WI38 (cell line): ENCODE measurements at regions not wholly inside any gene's neighbourhood (a gene's known extent, or its start where the extent isn't known, plus 50 kb on each side); places are given as distances from the start of the nearest gene placed in this dataset.
"Not testable (repeated sequence)": the region's sequence is repeated elsewhere in the genome, so short reads cannot be mapped to it uniquely, and the experiment has no call there.

Experiments used
- H3K4me3 ChIP-seq: 2 replicates; pipeline ENCODE4 v1.5.1; 2011; ENCODE audit warnings: low read depth, mild to moderate bottlenecking, control low read depth, low read length
- CTCF ChIP-seq: IDR thresholded peaks from 2 replicates; pipeline ENCODE4 v1.5.1; 2012; ENCODE audit warnings: low read depth, mild to moderate bottlenecking, control low read depth, low read length

- no peak overlapping the region for H3K4me3 ChIP-seq
- TF ChIP-seq CTCF, result no peak
Observed at GRCh38 chr3:23720885-23721284, 84.9 kb upstream of the UBE2E1 start.

DNA sequence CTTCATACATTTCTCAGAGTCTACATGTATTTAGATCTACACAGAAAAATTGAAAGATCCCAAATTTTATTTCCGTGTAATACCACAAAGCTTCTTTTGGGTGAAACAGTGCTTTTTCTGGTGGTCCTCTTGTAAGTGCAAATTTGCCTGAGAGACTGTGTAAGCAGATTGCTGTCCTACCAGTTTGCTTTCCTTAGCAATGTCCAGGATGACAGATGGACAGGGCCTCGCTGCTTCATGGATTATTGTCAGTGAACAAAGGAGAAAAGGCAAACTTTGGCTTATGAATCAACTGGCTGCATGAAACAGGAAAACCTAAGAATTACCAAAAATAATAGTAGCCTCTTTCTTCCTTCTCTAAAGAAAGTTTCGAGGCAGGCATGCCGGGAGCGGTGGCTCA, 82.6 kb upstream of the UBE2E1 start:
- TF ChIP-seq CTCF, result no peak
- H3K4me3 ChIP-seq, result no peak overlapping the region

DNA sequence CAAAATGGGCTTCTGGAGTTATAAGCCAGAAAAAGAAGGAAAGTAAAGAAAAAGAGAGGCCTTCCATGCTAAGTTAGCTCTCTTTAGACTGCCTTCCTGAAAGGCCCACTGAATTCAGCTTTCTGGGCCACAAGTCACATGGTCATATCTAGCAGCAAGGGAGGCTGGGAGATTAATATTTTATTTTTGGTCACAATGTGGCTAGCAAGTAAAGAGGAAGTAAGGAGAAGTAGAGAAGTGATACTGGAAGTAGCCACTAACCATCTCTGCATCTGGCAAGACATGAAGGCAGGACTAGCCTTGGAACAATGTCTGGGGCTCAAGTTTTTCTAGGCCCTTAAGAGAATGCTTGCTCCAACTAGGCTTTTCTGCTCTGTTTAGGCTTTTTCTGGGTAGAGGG, 81.8 kb upstream of the UBE2E1 start:
- no peak for TF ChIP-seq CTCF
- no peak overlapping the region for H3K4me3 ChIP-seq

DNA sequence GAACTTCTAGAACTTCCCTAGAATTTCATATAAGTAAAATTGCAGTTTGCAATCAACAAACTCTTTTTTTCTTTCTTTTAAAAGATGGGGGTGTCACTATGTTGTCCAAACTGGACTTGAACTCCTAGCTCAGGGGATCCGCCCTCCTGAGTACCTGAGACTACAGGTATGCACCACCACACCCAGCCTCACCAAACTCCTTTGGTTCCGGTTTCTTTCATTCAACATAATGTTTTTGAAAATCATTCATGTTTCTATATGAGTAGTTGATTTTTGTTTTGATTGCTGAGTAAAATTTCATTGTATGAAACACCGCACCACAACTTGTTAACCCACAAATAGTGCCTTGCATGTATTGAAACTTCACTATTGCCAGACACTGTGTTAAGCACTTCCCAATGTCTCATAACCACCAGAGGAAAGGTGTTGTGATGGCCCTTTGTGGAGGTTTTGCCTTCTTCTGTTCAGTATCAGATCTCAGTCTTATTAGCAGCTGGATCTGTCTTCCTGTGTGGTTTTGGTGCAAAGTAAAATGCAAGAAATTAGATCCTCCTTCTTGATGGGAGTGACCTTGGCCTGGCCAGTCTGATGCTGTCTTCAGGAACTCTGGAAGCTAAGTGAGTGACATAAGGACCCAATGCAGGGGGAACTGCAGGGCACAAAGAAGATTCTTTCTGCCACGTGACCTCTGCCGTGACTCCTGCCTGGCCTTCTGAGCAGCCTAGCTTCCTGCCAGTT, 78.8 kb upstream of the UBE2E1 start:
- TF ChIP-seq CTCF, result no peak
- no peak overlapping the region for H3K4me3 ChIP-seq

DNA sequence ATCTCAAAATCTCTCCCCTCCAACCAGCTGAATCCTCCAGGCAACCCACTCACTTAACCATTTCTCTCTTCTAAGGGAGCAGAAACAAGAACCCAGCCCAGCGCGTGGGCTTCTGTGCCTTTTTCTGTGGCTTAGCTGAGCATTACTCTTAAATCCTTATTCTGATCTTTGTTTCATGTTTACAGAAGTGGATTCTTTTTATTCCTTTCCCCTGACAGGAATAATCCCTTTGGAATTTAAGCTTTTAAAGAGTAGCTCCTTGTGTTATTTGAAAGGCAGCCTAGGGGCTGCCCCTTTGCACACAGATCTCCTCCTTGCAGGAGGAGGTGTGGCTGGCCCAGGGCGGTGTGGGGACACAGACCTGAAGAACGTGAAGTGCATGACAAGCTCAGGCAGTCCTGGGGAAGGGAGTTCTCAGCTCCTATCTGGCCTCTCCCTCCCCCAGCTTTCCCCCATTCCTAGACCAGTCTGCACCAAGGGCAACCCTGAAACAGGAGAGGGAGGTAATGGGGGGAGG, 77.1 kb upstream of the UBE2E1 start:
- TF ChIP-seq CTCF, result no peak

GRCh38 chr3:23729362-23729761, 76.4 kb upstream of the UBE2E1 start:
- H3K4me3 ChIP-seq, result not testable (repeated sequence)

More for the DNA sequence above, 77.1 kb upstream of the UBE2E1 start:
- no peak overlapping the region for H3K4me3 ChIP-seq

DNA sequence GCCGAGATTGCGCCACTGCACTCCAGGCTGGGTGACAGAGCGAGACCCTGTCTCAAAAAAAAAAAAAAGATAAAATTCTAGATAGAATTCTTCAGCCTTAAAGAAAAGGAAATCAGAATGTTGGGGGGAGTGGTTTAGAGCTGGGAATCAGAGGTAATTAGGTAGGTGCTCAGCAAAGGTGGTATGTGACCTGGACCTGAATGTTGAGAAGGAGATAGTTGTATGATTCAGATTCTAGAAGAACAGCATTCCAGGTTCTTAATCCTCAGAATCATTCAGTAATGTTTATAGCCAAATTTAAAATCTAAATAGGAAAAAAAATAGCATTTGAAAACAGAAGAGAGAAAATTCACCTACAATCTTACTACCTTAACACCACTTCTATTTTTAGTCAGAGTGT, 71.3 kb upstream of the UBE2E1 start:
- TF ChIP-seq CTCF, result no peak
- no peak overlapping the region for H3K4me3 ChIP-seq

DNA sequence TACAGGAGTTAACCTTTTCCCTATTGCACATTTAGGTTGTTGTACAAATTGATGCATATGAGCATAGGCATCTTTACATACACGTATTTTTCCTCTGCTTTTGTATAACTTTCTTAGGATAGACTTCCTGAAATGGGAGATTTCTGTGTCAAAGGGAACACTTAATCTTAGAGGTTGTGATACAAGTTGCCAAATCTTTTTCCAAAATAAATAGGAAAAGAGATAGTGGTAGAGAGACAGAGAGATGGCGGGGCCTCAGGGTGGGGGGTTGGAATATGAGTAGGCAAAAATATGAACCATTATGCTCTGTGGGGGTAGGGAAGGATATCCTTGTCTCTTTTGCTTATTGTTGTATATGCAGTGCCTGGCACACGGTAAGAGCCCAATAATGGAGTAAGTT, 70.7 kb upstream of the UBE2E1 start:
- no peak for TF ChIP-seq CTCF
- H3K4me3 ChIP-seq, result no peak overlapping the region
